Activated naive CD4-positive, alpha-beta T cell treated with anti-CD3 and anti-CD28 coated beads, Interleukin-2, amount 10 ng/mL, durations not matched to agents 7 days and 5 days (primary cell): ENCODE measurements at regions not wholly inside any gene's neighbourhood (a gene's known extent, or its start where the extent isn't known, plus 50 kb on each side); places are given as distances from the start of the nearest gene placed in this dataset.

Source experiments
- CTCF ChIA-PET: fragments of 350-600 bp; sonication (Branson Sonifier 250); formaldehyde crosslinking; loops from one replicate; lab custom pipeline; 2021; ENCODE audit warnings: antibody characterized with exemption; lab: Charles Lee
- DNase-seq: peaks from one replicate; pipeline ENCODE4 v3.0.0-alpha.2; 2020
- H3K27ac Mint-ChIP-seq: one replicate; pipeline ENCODE4 v1.8.0; 2021; ENCODE audit warnings: mild to moderate bottlenecking, moderate library complexity, mixed read lengths
- H3K27me3 Mint-ChIP-seq: one replicate; pipeline ENCODE4 v1.8.0; 2021; ENCODE audit warnings: mild to moderate bottlenecking, mixed read lengths
- H3K36me3 Mint-ChIP-seq: one replicate; pipeline ENCODE4 v1.8.0; 2021; ENCODE audit warnings: mixed read lengths
- H3K4me1 Mint-ChIP-seq: one replicate; pipeline ENCODE4 v1.8.0; 2021; ENCODE audit warnings: mixed read lengths
- H3K4me3 Mint-ChIP-seq: one replicate; pipeline ENCODE4 v1.8.0; 2021; ENCODE audit warnings: mild to moderate bottlenecking, moderate library complexity, mixed read lengths
- H3K9me3 Mint-ChIP-seq: one replicate; pipeline ENCODE4 v1.8.0; 2021; ENCODE audit warnings: mixed read lengths

DNA sequence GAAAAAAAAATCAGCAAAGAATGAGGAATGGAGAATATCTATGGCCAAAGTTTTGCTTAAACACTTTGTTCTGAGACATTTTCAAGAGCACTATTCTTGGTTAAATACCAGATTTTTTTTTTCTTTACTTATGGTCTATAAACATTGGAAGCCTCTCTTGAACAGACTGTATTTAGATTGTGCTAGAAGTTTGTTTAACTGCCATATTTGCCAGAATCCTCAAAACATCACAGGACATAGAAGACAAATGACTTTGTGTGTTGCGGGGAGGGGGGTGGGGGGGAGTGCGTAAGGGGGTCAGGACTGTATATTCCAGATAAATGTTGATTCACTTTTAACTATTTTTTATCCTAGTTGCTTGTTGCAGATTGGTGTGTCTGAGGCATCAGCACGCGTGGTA lies 262.0 kb downstream of the MEIS1 start:
- no peak for DNase-seq
- Mint-ChIP-seq H3K4me1 (no peaks in the 10 kb centered on the region), H3K9me3 (no peaks in the 10 kb centered on the region), H3K36me3 (no peaks in the 10 kb centered on the region), H3K4me3 (no peak overlapping the region), H3K27me3 (no peaks in the 10 kb centered on the region), H3K27ac (no peak overlapping the region)
- CTCF ChIA-PET = no interaction called here

DNA sequence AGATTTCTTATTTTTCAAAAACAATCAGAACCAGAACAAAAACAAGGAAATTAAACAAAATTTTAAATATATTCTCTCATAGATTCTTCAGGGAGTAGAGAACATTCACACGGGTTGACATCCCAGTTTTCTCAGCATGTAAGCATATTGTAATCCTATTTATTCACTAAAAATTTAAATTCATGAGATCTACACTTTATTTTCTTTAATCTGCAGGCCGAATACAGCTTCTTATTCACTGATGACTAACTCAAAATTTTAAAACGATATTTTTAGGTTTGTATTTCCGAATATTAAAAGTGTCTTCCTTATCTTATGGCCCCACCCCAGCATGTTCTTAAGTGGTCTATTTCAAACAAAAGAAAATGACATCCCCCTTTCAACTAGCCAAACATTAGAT lies 262.4 kb downstream of the MEIS1 start:
- no peak for DNase-seq
- Mint-ChIP-seq H3K4me3 (no peak overlapping the region), H3K4me1 (no peaks in the 10 kb centered on the region), H3K27me3 (no peaks in the 10 kb centered on the region), H3K36me3 (no peaks in the 10 kb centered on the region), H3K27ac (no peak overlapping the region), H3K9me3 (no peaks in the 10 kb centered on the region)
- CTCF ChIA-PET = no interaction called here

DNA sequence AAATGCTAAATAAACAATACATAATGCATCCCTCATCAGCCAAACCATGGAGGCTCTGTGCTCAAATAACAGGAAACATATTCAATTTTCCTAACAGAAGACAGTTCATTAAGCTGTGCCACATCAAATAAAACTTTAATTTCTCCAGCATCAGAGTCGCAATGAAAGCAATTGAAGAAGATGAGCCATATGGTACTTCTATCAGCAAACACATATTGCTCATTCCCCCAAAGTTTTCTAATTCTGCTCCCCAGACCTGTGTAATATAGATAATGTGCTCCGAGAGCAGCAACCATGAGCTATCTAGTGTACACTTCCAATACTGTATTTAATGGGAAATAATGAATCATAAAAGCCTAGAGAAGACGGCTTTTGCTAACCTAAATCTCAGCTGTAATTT lies 263.2 kb downstream of the MEIS1 start:
- H3K4me3 Mint-ChIP-seq = no peak overlapping the region
- H3K27ac Mint-ChIP-seq = no peak overlapping the region
- H3K36me3 Mint-ChIP-seq = no peaks in the 10 kb centered on the region
- no peaks in the 10 kb centered on the region for H3K4me1 Mint-ChIP-seq
- DNase-seq = no peak
- no peaks in the 10 kb centered on the region for H3K9me3 Mint-ChIP-seq
- CTCF ChIA-PET = no interaction called here
- H3K27me3 Mint-ChIP-seq = no peaks in the 10 kb centered on the region

DNA sequence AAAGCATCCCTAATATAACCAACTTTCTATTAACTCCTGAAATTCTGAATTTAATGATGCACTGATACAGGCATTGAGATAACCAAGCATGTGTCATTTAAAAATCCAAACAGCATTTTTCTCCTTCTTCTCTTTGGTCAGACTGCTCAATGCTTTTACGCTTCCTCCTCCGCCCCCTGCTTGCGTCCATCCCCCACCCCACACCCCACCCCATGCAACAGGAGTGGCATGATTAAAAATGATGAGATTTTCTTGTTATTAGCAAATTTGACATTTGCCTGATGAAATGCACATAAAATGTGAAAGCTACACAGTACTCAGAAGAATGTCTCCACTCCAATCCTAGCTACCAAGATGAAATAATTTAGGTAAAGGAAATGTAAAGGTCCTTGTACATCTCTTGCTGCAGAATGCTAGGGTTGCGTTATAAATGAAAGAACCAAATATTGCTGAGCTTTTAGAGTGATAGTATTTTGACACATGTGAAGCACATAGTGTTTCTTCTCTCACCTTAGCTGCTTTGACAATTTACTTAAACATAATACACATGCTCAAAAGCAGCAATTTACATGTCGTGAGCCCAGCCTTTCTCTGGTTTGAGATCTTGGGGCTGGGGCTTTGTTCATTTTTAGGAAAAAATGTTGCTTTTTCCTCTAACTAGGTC lies 263.8 kb downstream of the MEIS1 start:
- Mint-ChIP-seq H3K27ac (no peak overlapping the region), H3K27me3 (no peaks in the 10 kb centered on the region)
- CTCF ChIA-PET = no interaction called here

GRCh38 chr2:66699416-66699792 lies 264.5 kb downstream of the MEIS1 start:
- Mint-ChIP-seq H3K4me1 (no peaks in the 10 kb centered on the region), H3K9me3 (no peaks in the 10 kb centered on the region), H3K4me3 (no peak overlapping the region), H3K36me3 (no peaks in the 10 kb centered on the region), H3K27ac (no peak overlapping the region), H3K27me3 (no peaks in the 10 kb centered on the region)
- CTCF ChIA-PET = no interaction called here
- DNase-seq = no peak

More for the DNA sequence above, 263.8 kb downstream of the MEIS1 start:
- H3K9me3 Mint-ChIP-seq = no peaks in the 10 kb centered on the region
- H3K4me3 Mint-ChIP-seq = no peak overlapping the region
- no peak for DNase-seq
- H3K36me3 Mint-ChIP-seq = no peaks in the 10 kb centered on the region
- H3K4me1 Mint-ChIP-seq = no peaks in the 10 kb centered on the region

DNA sequence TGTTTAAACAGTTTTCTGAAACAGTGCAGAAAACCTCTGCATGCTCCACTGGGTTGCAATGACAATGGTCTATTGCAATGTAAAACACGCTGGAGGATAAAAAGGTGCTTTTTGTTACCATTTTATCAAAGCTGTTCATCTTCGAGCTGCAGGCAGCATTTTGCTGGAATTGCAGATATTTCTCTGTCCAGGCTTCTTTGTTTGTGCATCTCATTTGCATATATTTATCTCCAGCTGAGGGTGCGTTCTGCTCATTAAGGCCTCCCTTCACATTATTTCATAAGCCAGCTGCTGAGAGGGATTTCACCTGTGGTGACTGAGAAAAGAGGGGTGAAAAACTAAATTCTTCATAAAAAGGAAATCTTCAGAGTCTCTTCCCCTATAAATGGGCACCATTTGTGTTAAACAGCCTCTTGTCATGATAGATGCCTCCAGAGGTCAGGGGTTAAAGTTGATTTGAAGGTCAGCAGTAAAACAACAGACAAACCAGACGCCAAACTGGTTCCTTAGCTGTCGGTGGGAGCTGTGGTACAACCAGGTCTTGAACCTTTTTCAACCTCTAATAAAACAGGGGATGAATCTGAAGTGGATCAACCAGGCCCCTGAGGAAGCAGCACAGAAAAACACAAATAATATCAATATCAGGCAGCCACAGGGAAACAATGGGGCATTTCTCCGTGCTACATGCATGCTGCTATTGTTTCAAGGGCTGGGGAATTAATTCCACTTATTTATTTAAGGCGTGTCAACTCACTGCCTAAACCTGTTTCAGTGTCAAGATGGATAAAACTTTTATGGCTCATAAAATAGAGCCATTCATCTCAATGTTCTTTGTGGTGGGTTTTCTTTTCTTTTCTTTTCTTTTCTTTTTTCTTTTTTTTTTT lies 265.1 kb downstream of the MEIS1 start:
- no peaks in the 10 kb centered on the region for H3K4me1 Mint-ChIP-seq
- no peaks in the 10 kb centered on the region for H3K9me3 Mint-ChIP-seq
- no peak overlapping the region for H3K27ac Mint-ChIP-seq
- CTCF ChIA-PET = no interaction called here
- no peaks in the 10 kb centered on the region for H3K36me3 Mint-ChIP-seq
- DNase-seq = no peak
- no peak overlapping the region for H3K4me3 Mint-ChIP-seq
- H3K27me3 Mint-ChIP-seq = no peaks in the 10 kb centered on the region

GRCh38 chr2:66700677-66701066 lies 265.7 kb downstream of the MEIS1 start:
- Mint-ChIP-seq H3K4me3 (no peak overlapping the region), H3K4me1 (no peaks in the 10 kb centered on the region), H3K27me3 (no peaks in the 10 kb centered on the region), H3K9me3 (no peaks in the 10 kb centered on the region), H3K27ac (no peak overlapping the region), H3K36me3 (no peaks in the 10 kb centered on the region)
- CTCF ChIA-PET = no interaction called here
- no peak for DNase-seq

GRCh38 chr2:66701251-66701650 lies 266.3 kb downstream of the MEIS1 start:
- Mint-ChIP-seq H3K4me3 (no peak overlapping the region), H3K27me3 (no peaks in the 10 kb centered on the region), H3K4me1 (no peaks in the 10 kb centered on the region), H3K36me3 (no peaks in the 10 kb centered on the region), H3K9me3 (no peaks in the 10 kb centered on the region), H3K27ac (no peak overlapping the region)
- CTCF ChIA-PET = no interaction called here
- DNase-seq = no peak

GRCh38 chr2:66701656-66702055 lies 266.7 kb downstream of the MEIS1 start:
- CTCF ChIA-PET = no interaction called here
- H3K9me3 Mint-ChIP-seq = no peaks in the 10 kb centered on the region

DNA sequence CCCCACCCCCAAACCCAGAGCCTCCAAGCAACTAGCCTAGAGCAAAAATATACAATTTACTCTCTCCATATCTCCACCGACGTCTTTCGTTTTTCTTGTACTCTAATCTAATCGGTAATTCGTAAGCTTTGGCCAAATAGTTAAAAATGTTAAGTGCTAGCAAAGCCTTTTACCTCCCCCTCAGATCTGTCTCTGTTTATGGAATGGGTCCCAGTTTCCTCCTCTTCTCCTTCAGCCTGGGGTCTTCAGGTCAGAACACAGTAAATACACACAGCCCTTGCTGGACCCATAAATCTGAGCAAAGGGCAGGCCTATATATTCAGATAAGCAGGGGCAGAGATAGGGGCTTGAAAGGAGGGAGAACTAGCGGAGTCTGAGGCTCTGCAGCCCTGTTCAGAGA lies 267.4 kb downstream of the MEIS1 start:
- CTCF ChIA-PET = no interaction called here
- no peak for DNase-seq
- Mint-ChIP-seq H3K27me3 (no peaks in the 10 kb centered on the region), H3K27ac (no peak overlapping the region), H3K9me3 (no peaks in the 10 kb centered on the region), H3K4me3 (no peak overlapping the region), H3K36me3 (no peaks in the 10 kb centered on the region), H3K4me1 (no peaks in the 10 kb centered on the region)

More at GRCh38 chr2:66701656-66702055, 266.7 kb downstream of the MEIS1 start:
- Mint-ChIP-seq H3K27ac (no peak overlapping the region), H3K4me3 (no peak overlapping the region), H3K27me3 (no peaks in the 10 kb centered on the region), H3K4me1 (no peaks in the 10 kb centered on the region), H3K36me3 (no peaks in the 10 kb centered on the region)
- DNase-seq = no peak

DNA sequence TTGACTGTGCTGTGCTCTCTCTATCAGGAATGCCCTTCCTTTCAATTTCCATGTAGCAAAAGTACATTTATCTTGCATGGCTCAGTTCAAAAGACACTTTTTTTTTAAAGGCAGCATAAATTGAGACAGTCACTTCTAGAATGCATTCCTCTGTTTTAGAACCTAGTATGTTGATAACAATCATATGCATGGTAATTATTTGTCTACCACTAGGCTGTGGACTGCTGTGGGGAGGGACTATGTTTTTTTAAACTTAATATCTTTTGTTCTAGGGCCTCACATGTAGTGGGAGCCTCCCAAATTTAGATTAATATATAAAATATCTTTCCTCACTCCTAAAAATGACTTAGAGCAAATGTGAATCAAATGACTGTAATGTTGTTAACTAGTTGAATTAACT lies 269.9 kb downstream of the MEIS1 start:
- no peaks in the 10 kb centered on the region for H3K36me3 Mint-ChIP-seq
- H3K4me1 Mint-ChIP-seq = no peaks in the 10 kb centered on the region
- H3K27ac Mint-ChIP-seq = no peak overlapping the region
- H3K4me3 Mint-ChIP-seq = no peak overlapping the region
- no peak for DNase-seq
- H3K9me3 Mint-ChIP-seq = no peaks in the 10 kb centered on the region
- no peaks in the 10 kb centered on the region for H3K27me3 Mint-ChIP-seq
- CTCF ChIA-PET = no interaction called here

DNA sequence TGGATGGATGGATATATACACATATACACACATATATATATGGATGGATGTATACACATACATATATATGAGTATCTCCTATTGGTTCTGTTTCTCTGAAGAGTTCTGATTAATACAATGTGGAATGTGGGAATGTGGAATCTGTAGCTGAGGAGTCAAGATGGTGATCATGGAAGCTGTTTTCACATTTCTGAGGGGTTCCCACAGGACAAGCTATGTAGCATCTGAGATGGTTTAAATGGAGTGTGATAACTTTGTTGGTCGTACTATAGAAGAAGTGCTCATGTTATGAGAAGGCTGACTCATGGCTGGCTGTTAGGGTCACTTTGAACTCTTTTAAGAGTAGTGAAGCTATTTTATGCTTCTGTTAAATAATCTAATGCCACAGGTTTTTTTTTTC lies 279.7 kb downstream of the MEIS1 start:
- Mint-ChIP-seq H3K27me3 (no peaks in the 10 kb centered on the region), H3K4me1 (no peaks in the 10 kb centered on the region), H3K27ac (no peak overlapping the region), H3K4me3 (no peak overlapping the region), H3K9me3 (peaks cover 3% of the 10 kb centered on the region), H3K36me3 (no peaks in the 10 kb centered on the region)
- DNase-seq = no peak
- CTCF ChIA-PET = no interaction called here

GRCh38 chr2:66717218-66717905 lies 282.4 kb downstream of the MEIS1 start:
- no peaks in the 10 kb centered on the region for H3K36me3 Mint-ChIP-seq
- H3K27me3 Mint-ChIP-seq = no peaks in the 10 kb centered on the region
- CTCF ChIA-PET = no interaction called here
- H3K9me3 Mint-ChIP-seq = peaks cover 3% of the 10 kb centered on the region
- H3K4me3 Mint-ChIP-seq = no peak overlapping the region
- no peak overlapping the region for H3K27ac Mint-ChIP-seq
- no peak for DNase-seq
- H3K4me1 Mint-ChIP-seq = no peaks in the 10 kb centered on the region

- Mint-ChIP-seq H3K36me3 (no peaks in the 10 kb centered on the region), H3K27me3 (no peaks in the 10 kb centered on the region), H3K4me3 (no peak overlapping the region), H3K9me3 (peaks cover 3% of the 10 kb centered on the region), H3K4me1 (no peaks in the 10 kb centered on the region), H3K27ac (no peak overlapping the region)
- no peak for DNase-seq
- CTCF ChIA-PET = no interaction called here
Observed at GRCh38 chr2:66717973-66718372, 283.0 kb downstream of the MEIS1 start.

DNA sequence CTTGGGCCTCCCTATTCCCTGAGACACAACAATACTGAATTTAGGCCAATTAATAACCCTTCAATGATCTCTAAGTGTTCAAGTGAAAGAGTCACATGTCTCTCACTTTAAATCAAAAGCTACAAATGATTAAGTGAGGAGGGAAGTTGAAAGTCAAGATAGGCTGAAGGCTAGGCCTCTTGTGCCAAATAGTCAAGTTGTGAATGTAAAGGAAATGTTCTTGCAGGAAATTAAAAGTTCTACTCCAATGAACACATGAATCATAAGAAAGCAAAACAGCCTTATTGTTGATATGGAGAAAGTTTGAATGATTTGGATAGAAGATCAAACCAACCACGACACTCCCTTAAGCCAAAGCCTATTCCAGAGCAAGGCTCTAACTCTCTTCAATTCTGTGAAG lies 286.9 kb downstream of the MEIS1 start:
- H3K4me1 Mint-ChIP-seq = no peaks in the 10 kb centered on the region
- CTCF ChIA-PET = no interaction called here
- DNase-seq = no peak
- H3K9me3 Mint-ChIP-seq = no peaks in the 10 kb centered on the region
- no peak overlapping the region for H3K4me3 Mint-ChIP-seq
- no peak overlapping the region for H3K27ac Mint-ChIP-seq
- no peaks in the 10 kb centered on the region for H3K27me3 Mint-ChIP-seq
- no peaks in the 10 kb centered on the region for H3K36me3 Mint-ChIP-seq
